ENCODE measurements at regions not wholly inside any gene's neighbourhood (a gene's known extent, or its start where the extent isn't known, plus 50 kb on each side); places are given as distances from the start of the nearest gene placed in this dataset.

GRCh38 chr1:87763483-87763882 lies 434.8 kb downstream of the LMO4 start:
- TF ChIP-seq CTCF (conservative IDR thresholded peaks at IDR 0.05) (no peak), ZFX (IDR thresholded peaks at IDR 0.05) (no peak)

Measured in C4-2B (cell line).